Heart right ventricle (tissue), 16 donors: ENCODE measurements at regions not wholly inside any gene's neighbourhood (a gene's known extent, or its start where the extent isn't known, plus 50 kb on each side); places are given as distances from the start of the nearest gene placed in this dataset.

ENCODE experiments used
- ATAC-seq, 8 donors: fragments of 200-7000 bp; cut with Tn5 transposase; one replicate each; pipeline ENCODE4 v1.9.1; 2020; ENCODE audit warnings: mild to moderate bottlenecking in 8 of 8, moderate library complexity in 8 of 8, moderate number of reproducible peaks in 1 of 8
- DNase-seq, 2 donors: peaks; one replicate each; pipeline ENCODE4 v3.0.0-alpha.2; 2020
- H3K27ac ChIP-seq, 10 donors: fragments of 200-600 bp; sonication (generic) in 2 of 10; one replicate each; pipeline versions ENCODE4 v1.5.0 to v1.8.0; 2020 to 2022; ENCODE audit warnings: mild to moderate bottlenecking in 3 of 10
- H3K27me3 ChIP-seq, 7 donors: fragments of 200-600 bp; one replicate each; pipeline ENCODE4 v1.8.0; 2021 to 2022; ENCODE audit warnings: mild to moderate bottlenecking in 2 of 7
- H3K36me3 ChIP-seq, 9 donors: fragments of 200-600 bp; sonication (generic) in 1 of 9; one replicate each; pipeline versions ENCODE4 v1.5.0 to v1.8.0; 2020 to 2022; ENCODE audit warnings: mild to moderate bottlenecking in 2 of 9
- H3K4me1 ChIP-seq, 9 donors: fragments of 200-600 bp; sonication (generic) in 1 of 9; one replicate each; pipeline versions ENCODE4 v1.5.0 to v1.8.0; 2020 to 2022; ENCODE audit warnings: mild to moderate bottlenecking in 4 of 9
- H3K4me3 ChIP-seq, 10 donors: fragments of 200-600 bp; sonication (generic) in 2 of 10; one replicate each; pipeline versions ENCODE4 v1.5.0 to v1.8.0; 2020 to 2022; ENCODE audit warnings: mild to moderate bottlenecking in 7 of 10, moderate library complexity in 2 of 10
- H3K9me3 ChIP-seq, 11 donors: fragments of 200-600 bp in 10 of 11; sonication (generic) in 2 of 11; one replicate each; pipeline versions ENCODE4 v1.5.0 to v1.8.0; 2013 to 2022; ENCODE audit warnings: mild to moderate bottlenecking in 2 of 11, control low read depth in 1 of 11, moderate library complexity in 1 of 11
- CTCF ChIP-seq, 9 donors: fragments of 200-600 bp; sonication (generic) in 2 of 9; IDR thresholded peaks; one replicate each; pipeline versions ENCODE4 v1.5.0 to v1.8.0; 2021 to 2022; ENCODE audit warnings: antibody characterized with exemption in 9 of 9, mild to moderate bottlenecking in 5 of 9, moderate library complexity in 1 of 9
- WGBS, 2 donors: extraction: QIAGEN DNeasy Blood & Tissue Kit; methylation state at CpG; one replicate each; pipeline ENCODE4 v1.1.7; 2013; ENCODE audit warnings: inconsistent platforms in 1 of 2; 5-methylcytosine and 5-hydroxymethylcytosine counted together
- intact Hi-C, 10 donors: fragments of 100-400 bp; cut with DNase I; formaldehyde crosslinking; loops; one replicate each; pipeline versions ENCODE4 v1.11.1 to v1.14.2; 2022
- donor health status: Arrhythmogenic right ventricular cardiomyopathy.
- donor health status: ischemic (EF 13 %, LVEDD 7.1; RV severe dilation, severe dysfunction).
- donor health status: healthy with polysubstance abuse.
- donor health status: DM: no; HTN: yes; CAD: no.
- donor health status: DM: no; HTN: no; CAD: no.
- donor health status: ischemic (EF 25% LVEDD 6.9; RV normal size, moderate dysfunction).
- donor health status: ischemic (EF 25% LVEDD 5.7; RV mildly dilated, moderate dysfunction).
- donor health status: healthy.
- donor health status: DM: yes; HTN: yes; CAD: no.
- donor health status: Ischemic cardiomyopathy.
- donor health status: ischemic (EF 35%, LVEDD 5.7; RV mildly dilated, moderate dysfunction).
- donor health status: nonischemic (EF 11% LVEDD 7.7; RV severe dilation, severe dysfunction).
- donor health status: DM: yes; HTN: yes; CAD: no.
- donor health status: PGD.
- donor health status: ischemic (EF 29% LVEDD 5.4; RV normal size, mild dysfunction).
- donor health status: nonischemic (EF 23%, LVEDD 6.1; RV moderate dilation, normal function).

DNA sequence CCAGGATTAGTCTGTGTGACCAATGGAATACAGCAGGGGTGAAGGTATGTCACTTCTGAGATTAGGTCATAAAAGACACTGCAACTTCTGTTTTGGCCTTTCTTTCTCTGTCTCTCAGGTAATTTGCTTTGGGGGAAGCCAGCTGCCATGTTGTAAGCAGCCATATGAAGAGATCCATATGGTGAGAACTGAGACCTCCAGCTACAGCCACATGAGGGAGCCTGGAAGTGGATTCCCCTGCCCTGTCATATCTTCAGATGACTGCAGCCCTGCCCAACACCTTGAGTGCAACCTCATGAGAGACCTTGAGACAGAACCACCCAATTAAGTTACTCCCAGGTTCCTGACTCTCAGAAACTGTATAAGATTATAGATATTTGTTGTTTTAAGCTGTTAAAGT is 70.1 kb upstream of the ESRRG start:
- Histone ChIP-seq H3K9me3 (no peaks in the 10 kb centered on the region), H3K36me3 (no peaks in the 10 kb centered on the region), H3K4me3 (no peak overlapping the region), H3K27ac (no peak overlapping the region), H3K27me3 (no peaks in the 10 kb centered on the region), H3K4me1 (peaks cover 0 to 7% (median 0%) of the 10 kb centered on the region in 9 donors)
- ATAC-seq (no peak), DNase-seq (no peak)
- no peak for TF ChIP-seq CTCF (IDR thresholded peaks at IDR 0.05)
- intact Hi-C loops: no loop called here

- Histone ChIP-seq H3K9me3 (no peaks in the 10 kb centered on the region), H3K4me3 (no peak overlapping the region), H3K27me3 (no peaks in the 10 kb centered on the region), H3K36me3 (no peaks in the 10 kb centered on the region), H3K4me1 (peaks cover 0 to 18% (median 9%) of the 10 kb centered on the region in 9 donors), H3K27ac (no peak overlapping the region)
- DNase-seq (no peak), ATAC-seq (no peak)
- 93 to 98% methylated on average over 1 of the region's 1 CpG for WGBS, 2 donors
- TF ChIP-seq CTCF (IDR thresholded peaks at IDR 0.05): no peak
- intact Hi-C loops: no loop called here
Measured at GRCh38 chr1:216788671-216789070, 65.4 kb upstream of the ESRRG start.

GRCh38 chr1:216785737-216786136 is 62.5 kb upstream of the ESRRG start:
- H3K27ac ChIP-seq: peak overlapping the region in 8 of 10 donors; percentile 19 to 83 (median 64)
- TF ChIP-seq CTCF (IDR thresholded peaks at IDR 0.05): no peak
- no peaks in the 10 kb centered on the region for H3K9me3 ChIP-seq
- peak in 1 of 2 donors; percentile 18 for DNase-seq
- 20 to 29% methylated on average over 4 of the region's 4 CpGs for WGBS, 2 donors
- peak; percentile 25 to 97 (median 87) for ATAC-seq
- no peaks in the 10 kb centered on the region for H3K36me3 ChIP-seq
- no peak overlapping the region for H3K4me3 ChIP-seq
- intact Hi-C loops: no loop called here
- peaks cover 0 to 18% (median 9%) of the 10 kb centered on the region in 9 donors for H3K4me1 ChIP-seq
- H3K27me3 ChIP-seq: no peaks in the 10 kb centered on the region

DNA sequence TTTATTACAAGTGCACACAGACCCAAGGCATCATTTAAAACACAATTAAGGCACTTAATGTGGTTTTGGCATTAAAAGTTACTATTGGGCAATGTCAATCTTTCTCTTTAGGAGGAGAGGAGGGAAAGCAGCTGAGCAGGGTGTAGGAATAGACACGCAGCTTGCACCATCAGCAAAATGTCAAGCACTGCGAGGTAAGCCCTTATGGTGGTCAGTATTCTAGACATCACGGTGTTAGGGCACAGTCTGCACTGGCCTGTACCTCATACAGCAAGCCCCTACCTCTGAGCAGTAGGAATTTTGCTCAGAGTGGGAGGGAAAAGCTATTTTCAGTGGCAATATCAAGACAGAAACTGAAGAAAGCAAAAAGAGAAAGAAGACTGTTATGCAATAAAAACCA is 62.0 kb upstream of the ESRRG start:
- DNase-seq: no peak
- H3K36me3 ChIP-seq: no peaks in the 10 kb centered on the region
- no peak overlapping the region for H3K4me3 ChIP-seq
- peak in 7 of 8 donors; percentile 16 to 68 (median 60) for ATAC-seq
- H3K9me3 ChIP-seq: no peaks in the 10 kb centered on the region
- no peaks in the 10 kb centered on the region for H3K27me3 ChIP-seq
- H3K4me1 ChIP-seq: peaks cover 0 to 18% (median 9%) of the 10 kb centered on the region in 9 donors
- peak overlapping the region in 8 of 10 donors; percentile 19 to 83 (median 64) for H3K27ac ChIP-seq
- no peak for TF ChIP-seq CTCF (IDR thresholded peaks at IDR 0.05)
- intact Hi-C loops: no loop called here
- WGBS, 2 donors: 50 to 51% methylated on average over 3 of the region's 3 CpGs
